ENCODE measurements at regions not wholly inside any gene's neighbourhood (a gene's known extent, or its start where the extent isn't known, plus 50 kb on each side); places are given as distances from the start of the nearest gene placed in this dataset.

DNA sequence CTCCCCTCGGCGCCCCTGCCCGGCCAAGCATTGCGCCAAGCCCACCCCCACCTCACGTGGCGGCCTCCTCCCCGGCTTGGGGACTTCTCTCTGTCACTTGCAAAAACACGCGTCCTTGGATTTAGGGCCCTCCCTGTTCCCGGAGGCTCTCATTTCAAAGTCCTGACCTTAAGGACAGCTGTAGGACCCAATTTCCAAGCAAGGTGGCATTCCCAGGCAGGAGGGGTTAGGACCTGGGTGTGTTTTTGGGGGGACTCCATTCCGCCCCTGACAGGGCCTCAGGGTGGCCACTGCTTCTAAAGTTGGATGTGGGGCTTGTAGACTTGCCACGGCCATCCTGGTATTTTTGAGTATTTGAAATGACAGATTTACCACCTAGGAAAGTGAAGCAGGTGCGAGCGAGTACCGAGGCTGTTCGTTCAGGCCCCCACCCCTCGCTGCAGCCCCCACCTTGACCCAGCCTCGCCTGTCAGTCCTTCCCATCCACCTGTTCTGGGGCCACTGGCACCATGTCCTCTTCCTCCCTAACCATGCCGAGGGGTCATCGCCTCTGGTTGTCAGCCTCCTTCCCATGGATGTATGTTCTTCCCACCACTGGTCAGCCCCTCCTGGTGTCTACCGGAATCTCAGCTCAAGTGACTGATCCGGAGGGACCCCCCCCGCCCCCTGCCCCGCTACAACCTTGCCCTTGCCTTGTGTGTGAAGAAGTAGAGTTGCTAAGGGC is 52.4 kb downstream of the MRPL36 start:
- H3K36me3 ChIP-seq (ENCODE audit: control insufficient read depth in 2 of 2, insufficient read depth in 1 of 2, low read length in 2 of 2), result no peaks in the 10 kb centered on the region
- ChIA-PET CTCF (interaction anchor here (1.0 kb wide), 1 partner anchor 16 kb away, joined by 3 read pairs; no protein-coding TSS in a partner anchor), POLR2A (no interaction called here)
- H3K27ac ChIP-seq (ENCODE audit: extremely low read depth, low read depth, low read length), result no peak overlapping the region
- TF ChIP-seq, protein P1, sequence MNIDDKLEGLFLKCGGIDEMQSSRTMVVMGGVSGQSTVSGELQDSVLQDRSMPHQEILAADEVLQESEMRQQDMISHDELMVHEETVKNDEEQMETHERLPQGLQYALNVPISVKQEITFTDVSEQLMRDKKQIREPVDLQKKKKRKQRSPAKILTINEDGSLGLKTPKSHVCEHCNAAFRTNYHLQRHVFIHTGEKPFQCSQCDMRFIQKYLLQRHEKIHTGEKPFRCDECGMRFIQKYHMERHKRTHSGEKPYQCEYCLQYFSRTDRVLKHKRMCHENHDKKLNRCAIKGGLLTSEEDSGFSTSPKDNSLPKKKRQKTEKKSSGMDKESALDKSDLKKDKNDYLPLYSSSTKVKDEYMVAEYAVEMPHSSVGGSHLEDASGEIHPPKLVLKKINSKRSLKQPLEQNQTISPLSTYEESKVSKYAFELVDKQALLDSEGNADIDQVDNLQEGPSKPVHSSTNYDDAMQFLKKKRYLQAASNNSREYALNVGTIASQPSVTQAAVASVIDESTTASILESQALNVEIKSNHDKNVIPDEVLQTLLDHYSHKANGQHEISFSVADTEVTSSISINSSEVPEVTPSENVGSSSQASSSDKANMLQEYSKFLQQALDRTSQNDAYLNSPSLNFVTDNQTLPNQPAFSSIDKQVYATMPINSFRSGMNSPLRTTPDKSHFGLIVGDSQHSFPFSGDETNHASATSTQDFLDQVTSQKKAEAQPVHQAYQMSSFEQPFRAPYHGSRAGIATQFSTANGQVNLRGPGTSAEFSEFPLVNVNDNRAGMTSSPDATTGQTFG (tag by site-specific recombination; IDR thresholded peaks at IDR 0.05; ENCODE audit: borderline replicate concordance), result no peak
- TF ChIP-seq ZNF501 (tag by site-specific recombination; IDR thresholded peaks at IDR 0.05) (no peak), GFI1B (tag by site-specific recombination; IDR thresholded peaks at IDR 0.05) (no peak), ZNF311 (tag by site-specific recombination; IDR thresholded peaks at IDR 0.05; ENCODE audit: borderline replicate concordance) (no peak), KLF9 (tag by site-specific recombination; IDR thresholded peaks at IDR 0.05; ENCODE audit: low read depth) (no peak), ZNF138 (tag by site-specific recombination; IDR thresholded peaks at IDR 0.05; ENCODE audit: borderline replicate concordance) (no peak), PRDM1 (tag by site-specific recombination; IDR thresholded peaks at IDR 0.05) (no peak), ZBTB17 (tag by site-specific recombination; IDR thresholded peaks at IDR 0.05) (no peak), ZNF391 (tag by site-specific recombination; IDR thresholded peaks at IDR 0.05; ENCODE audit: borderline replicate concordance, low read depth) (no peak), ZNF239 (tag by site-specific recombination; IDR thresholded peaks at IDR 0.05) (no peak), ZNF785 (tag by site-specific recombination; IDR thresholded peaks at IDR 0.05) (no peak), ZNF768 (tag by site-specific recombination; IDR thresholded peaks at IDR 0.05) (no peak), ZNF426 (tag by site-specific recombination; IDR thresholded peaks at IDR 0.05) (no peak)
- TF ChIP-seq, protein P2, sequence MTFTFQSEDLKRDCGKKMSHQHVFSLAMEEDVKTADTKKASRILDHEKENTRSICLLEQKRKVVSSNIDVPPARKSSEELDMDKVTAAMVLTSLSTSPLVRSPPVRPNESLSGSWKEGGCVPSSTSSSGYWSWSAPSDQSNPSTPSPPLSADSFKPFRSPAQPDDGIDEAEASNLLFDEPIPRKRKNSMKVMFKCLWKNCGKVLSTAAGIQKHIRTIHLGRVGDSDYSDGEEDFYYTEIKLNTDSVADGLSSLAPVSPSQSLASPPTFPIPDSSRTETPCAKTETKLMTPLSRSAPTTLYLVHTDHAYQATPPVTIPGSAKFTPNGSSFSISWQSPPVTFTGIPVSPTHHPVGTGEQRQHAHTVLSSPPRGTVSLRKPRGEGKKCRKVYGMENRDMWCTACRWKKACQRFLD (tag by site-specific recombination; IDR thresholded peaks at IDR 0.05), result no peak
- TF ChIP-seq, protein P3, sequence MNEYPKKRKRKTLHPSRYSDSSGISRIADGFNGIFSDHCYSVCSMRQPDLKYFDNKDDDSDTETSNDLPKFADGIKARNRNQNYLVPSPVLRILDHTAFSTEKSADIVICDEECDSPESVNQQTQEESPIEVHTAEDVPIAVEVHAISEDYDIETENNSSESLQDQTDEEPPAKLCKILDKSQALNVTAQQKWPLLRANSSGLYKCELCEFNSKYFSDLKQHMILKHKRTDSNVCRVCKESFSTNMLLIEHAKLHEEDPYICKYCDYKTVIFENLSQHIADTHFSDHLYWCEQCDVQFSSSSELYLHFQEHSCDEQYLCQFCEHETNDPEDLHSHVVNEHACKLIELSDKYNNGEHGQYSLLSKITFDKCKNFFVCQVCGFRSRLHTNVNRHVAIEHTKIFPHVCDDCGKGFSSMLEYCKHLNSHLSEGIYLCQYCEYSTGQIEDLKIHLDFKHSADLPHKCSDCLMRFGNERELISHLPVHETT (tag by site-specific recombination; IDR thresholded peaks at IDR 0.05), result no peak
- TF ChIP-seq, protein P4, sequence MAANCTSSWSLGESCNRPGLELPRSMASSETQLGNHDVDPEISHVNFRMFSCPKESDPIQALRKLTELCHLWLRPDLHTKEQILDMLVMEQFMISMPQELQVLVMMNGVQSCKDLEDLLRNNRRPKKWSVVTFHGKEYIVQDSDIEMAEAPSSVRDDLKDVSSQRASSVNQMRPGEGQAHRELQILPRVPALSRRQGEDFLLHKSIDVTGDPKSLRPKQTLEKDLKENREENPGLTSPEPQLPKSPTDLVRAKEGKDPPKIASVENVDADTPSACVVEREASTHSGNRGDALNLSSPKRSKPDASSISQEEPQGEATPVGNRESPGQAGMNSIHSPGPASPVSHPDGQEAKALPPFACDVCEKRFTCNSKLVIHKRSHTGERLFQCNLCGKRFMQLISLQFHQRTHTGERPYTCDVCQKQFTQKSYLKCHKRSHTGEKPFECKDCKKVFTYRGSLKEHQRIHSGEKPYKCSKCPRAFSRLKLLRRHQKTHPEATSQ (tag by site-specific recombination; IDR thresholded peaks at IDR 0.05), result no peak
- TF ChIP-seq, protein P5, sequence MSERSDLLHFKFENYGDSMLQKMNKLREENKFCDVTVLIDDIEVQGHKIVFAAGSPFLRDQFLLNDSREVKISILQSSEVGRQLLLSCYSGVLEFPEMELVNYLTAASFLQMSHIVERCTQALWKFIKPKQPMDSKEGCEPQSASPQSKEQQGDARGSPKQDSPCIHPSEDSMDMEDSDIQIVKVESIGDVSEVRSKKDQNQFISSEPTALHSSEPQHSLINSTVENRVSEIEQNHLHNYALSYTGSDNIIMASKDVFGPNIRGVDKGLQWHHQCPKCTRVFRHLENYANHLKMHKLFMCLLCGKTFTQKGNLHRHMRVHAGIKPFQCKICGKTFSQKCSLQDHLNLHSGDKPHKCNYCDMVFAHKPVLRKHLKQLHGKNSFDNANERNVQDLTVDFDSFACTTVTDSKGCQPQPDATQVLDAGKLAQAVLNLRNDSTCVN (tag by site-specific recombination; optimal IDR thresholded peaks at IDR 0.05), result no peak
- TF ChIP-seq, protein P6, sequence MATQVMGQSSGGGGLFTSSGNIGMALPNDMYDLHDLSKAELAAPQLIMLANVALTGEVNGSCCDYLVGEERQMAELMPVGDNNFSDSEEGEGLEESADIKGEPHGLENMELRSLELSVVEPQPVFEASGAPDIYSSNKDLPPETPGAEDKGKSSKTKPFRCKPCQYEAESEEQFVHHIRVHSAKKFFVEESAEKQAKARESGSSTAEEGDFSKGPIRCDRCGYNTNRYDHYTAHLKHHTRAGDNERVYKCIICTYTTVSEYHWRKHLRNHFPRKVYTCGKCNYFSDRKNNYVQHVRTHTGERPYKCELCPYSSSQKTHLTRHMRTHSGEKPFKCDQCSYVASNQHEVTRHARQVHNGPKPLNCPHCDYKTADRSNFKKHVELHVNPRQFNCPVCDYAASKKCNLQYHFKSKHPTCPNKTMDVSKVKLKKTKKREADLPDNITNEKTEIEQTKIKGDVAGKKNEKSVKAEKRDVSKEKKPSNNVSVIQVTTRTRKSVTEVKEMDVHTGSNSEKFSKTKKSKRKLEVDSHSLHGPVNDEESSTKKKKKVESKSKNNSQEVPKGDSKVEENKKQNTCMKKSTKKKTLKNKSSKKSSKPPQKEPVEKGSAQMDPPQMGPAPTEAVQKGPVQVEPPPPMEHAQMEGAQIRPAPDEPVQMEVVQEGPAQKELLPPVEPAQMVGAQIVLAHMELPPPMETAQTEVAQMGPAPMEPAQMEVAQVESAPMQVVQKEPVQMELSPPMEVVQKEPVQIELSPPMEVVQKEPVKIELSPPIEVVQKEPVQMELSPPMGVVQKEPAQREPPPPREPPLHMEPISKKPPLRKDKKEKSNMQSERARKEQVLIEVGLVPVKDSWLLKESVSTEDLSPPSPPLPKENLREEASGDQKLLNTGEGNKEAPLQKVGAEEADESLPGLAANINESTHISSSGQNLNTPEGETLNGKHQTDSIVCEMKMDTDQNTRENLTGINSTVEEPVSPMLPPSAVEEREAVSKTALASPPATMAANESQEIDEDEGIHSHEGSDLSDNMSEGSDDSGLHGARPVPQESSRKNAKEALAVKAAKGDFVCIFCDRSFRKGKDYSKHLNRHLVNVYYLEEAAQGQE (tag by site-specific recombination; IDR thresholded peaks at IDR 0.05), result no peak
- H3K4me1 ChIP-seq (ENCODE audit: control insufficient read depth, insufficient read depth, low read length), result no peaks in the 10 kb centered on the region
- H3K9me3 ChIP-seq (ENCODE audit: control insufficient read depth, insufficient read depth, low read depth, low read length), result no peaks in the 10 kb centered on the region
- H3K4me3 ChIP-seq (ENCODE audit: low read depth, low read length), result no peak overlapping the region

Data from HEK293 (cell line).